HG02885 (cell line): ENCODE measurements at regions not wholly inside any gene's neighbourhood (a gene's known extent, or its start where the extent isn't known, plus 50 kb on each side); places are given as distances from the start of the nearest gene placed in this dataset.

Experiments
- ATAC-seq: cut with Tn5 transposase; IDR thresholded peaks from one replicate; pipeline ENCODE4 v1.9.1; 2021; ENCODE audit warnings: mild to moderate bottlenecking; ENCODE audit not compliant: unreplicated experiment, poor library complexity

- ATAC-seq: no peak
Observed at GRCh38 chr5:174281855-174282254, 236.3 kb downstream of the NSG2 start.

GRCh38 chr5:174282391-174282790, 236.9 kb downstream of the NSG2 start:
- no peak for ATAC-seq

- no peak for ATAC-seq
Observed at GRCh38 chr5:174283211-174284005, 237.9 kb downstream of the NSG2 start.

GRCh38 chr5:174284873-174285272, 239.4 kb downstream of the NSG2 start:
- ATAC-seq: peak; percentile 79

GRCh38 chr5:174287761-174288160, 242.3 kb downstream of the NSG2 start:
- no peak for ATAC-seq

- ATAC-seq: no peak
Observed at GRCh38 chr5:174288439-174288838, 242.9 kb downstream of the NSG2 start.

- no peak for ATAC-seq
Observed at GRCh38 chr5:174291162-174291561, 245.7 kb downstream of the NSG2 start.

- no peak for ATAC-seq
Observed at GRCh38 chr5:174292348-174292747, 246.8 kb downstream of the NSG2 start.

- no peak for ATAC-seq
Observed at GRCh38 chr5:174293006-174293405, 247.5 kb downstream of the NSG2 start.

- ATAC-seq: no peak
Observed at GRCh38 chr5:174293481-174293880, 248.0 kb downstream of the NSG2 start.

GRCh38 chr5:174294891-174295620, 249.6 kb downstream of the NSG2 start:
- ATAC-seq: no peak

- no peak for ATAC-seq
Observed at GRCh38 chr5:174295702-174296436, 250.4 kb downstream of the NSG2 start.

GRCh38 chr5:174300118-174300940, 254.8 kb downstream of the NSG2 start:
- no peak for ATAC-seq

GRCh38 chr5:174300941-174301761, 255.6 kb downstream of the NSG2 start:
- ATAC-seq: no peak

- ATAC-seq: no peak
Observed at GRCh38 chr5:174301848-174302625, 256.5 kb downstream of the NSG2 start.

- ATAC-seq: no peak
Observed at GRCh38 chr5:174303035-174303434, 257.5 kb downstream of the NSG2 start.

- ATAC-seq: no peak
Observed at GRCh38 chr5:174303437-174304045, 258.0 kb downstream of the NSG2 start.

GRCh38 chr5:174305241-174305681, 259.8 kb downstream of the NSG2 start:
- no peak for ATAC-seq
